GM18858 (cell line): ENCODE measurements at regions not wholly inside any gene's neighbourhood (a gene's known extent, or its start where the extent isn't known, plus 50 kb on each side); places are given as distances from the start of the nearest gene placed in this dataset.
"Not testable (repeated sequence)": the region's sequence is repeated elsewhere in the genome, so short reads cannot be mapped to it uniquely, and the experiment has no call there.

Experiments
- ATAC-seq: cut with Tn5 transposase; IDR thresholded peaks from one replicate; pipeline ENCODE4 v1.9.1; 2021; ENCODE audit not compliant: unreplicated experiment

DNA sequence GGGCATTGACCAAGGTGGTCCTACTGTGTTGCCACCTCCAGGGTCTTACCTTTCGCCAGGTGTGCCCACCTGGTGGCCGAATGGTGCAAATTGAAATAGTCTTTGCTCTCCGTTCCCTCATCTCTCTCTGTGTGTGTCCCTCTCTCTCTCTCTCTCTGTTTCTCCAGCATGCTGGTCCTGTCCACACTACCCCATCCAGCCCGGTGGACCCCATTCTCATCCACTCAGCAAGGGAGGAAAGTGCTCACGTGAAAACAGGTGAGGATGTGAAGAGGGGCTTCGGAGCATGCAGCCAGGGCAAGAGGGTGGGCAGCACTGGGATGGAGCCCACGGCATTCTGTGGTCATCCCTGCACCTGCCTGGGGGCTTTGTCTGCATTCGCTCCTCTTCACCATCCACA, 150.1 kb downstream of the CRLF2 start:
- no peak for ATAC-seq

DNA sequence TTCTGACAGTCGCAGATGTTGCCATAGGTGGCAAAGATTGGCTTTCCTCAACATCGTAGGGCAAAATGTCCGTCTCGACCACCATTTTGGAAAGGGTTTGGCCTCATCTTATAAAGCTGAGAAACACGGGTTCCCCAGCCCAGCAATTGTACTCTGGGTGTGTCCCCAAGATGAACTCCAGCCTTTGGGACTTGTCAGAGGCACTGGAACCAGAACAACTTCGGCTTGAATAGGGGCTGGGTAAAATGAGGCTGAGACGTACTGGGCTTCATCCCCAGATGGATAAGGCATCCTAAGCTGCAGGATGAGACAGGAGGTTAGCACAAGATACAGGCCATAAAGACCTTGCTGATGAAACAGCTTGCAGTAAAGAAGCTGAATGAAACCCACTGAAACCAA, 151.9 kb downstream of the CRLF2 start:
- no peak for ATAC-seq

DNA sequence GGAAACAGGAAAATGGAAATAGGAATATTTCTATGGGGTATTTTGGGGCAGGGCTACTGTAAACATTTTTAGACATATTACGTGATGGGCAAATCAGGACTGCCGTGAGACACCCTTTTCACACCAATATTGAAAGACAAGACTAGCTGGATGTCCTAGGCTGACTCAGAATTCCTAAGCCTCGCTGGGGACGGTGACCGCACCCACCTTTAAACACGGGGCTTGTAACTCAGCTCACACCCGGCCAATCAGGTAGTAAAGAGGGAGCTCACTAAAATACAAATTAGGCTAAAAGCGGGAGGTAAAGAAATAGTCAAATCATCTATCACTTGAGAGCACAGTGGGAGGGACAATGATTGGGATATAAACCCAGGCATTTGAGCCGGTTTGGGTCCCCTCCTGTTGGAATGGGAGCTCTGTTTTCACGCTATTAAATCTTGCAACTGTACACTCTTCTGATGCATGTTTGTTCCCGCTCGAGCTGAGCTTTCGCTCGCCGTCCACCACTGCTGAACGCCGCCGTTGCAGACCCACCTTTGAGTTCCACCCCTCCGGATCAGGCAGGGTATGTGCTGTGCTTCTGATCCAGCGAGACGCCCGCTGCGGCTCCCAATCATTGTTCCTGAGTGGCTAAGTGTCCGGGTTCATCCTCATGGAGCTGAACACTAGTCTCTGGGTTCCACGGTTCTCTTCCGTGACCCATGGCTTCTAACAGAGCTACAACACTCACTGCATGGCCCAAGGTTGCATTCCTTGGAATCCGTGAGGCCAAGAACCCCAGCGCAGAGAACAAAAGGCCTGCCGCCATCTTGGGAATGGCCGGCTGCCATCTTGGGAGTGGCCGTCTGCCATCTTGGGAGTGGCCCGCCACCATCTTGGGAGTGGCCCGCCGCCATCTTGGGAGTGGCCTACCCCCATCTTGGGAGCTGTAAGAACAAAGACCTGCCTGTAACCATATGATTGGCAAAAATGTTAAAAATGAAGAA, 152.6 kb downstream of the CRLF2 start:
- no peak for ATAC-seq

DNA sequence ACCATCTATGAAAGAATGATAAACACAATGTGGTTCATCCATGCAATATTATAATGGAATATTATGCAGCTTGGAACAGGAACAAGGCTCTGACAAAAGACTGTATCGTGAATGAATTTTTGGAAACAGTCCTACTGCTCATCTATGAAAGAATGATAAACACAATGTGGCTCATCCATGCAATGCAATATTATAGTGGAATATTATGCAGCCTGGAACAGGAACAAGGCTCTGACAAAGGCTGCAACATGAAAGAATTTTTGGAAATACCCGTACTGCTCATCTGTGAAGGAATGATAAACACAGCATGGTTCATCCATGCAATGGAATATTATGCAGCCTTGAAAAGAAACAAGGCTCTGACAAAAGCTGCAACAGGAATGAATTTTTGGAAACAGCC, 158.8 kb downstream of the CRLF2 start:
- not testable (repeated sequence) for ATAC-seq

DNA sequence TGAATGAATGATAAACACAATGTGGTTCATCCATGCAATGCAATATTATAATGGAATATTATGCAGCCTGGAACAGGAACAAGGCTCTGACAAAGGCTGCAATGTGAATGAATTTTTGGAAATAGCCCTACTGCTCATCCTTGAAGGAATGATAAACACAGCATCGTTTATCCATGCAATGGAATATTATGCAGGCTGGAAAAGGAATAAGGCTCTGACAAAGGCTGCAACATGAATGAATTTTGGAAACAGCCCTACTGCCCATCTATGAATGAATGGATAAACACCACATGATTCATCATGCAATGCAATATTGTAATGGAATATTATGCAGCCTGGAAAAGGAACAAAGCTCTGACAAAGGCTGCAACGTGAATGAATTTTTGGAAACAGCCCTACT, 159.4 kb downstream of the CRLF2 start:
- ATAC-seq, result no peak

DNA sequence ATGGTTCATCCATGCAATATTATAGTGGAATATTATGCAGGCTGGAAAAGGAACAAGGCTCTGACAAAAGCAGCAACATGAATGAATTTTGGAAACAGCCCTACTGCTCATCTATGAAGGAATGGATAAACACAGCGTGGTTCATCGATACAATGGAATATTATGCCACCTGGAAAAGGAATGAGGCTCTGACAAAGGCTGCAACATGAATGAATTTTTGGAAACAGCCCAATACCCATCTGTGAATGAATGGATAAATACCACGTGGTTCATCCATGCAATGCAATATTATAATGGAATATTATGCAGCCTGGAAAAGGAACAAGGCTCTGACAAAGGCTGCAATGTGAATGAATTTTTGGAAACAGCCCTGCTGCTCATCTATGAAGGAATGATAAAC, 160.4 kb downstream of the CRLF2 start:
- no peak for ATAC-seq

DNA sequence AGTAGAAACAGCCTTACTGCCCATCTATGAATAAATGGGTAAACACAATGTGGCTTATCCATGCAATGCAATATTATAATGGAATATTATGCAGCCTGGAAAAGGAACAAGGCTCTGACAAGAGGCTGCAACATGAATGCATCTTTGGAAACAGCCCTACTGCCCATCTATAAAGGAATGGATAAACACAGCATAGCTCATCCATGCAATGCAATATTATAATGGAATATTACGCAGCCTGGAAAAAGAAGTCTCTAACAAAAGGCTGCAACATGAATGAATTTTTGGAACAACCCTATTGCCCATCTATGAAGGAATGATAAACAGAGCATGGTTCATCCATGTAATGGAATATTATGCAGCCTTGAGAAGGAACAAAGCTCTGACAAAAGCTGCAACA, 161.0 kb downstream of the CRLF2 start:
- ATAC-seq, result no peak

DNA sequence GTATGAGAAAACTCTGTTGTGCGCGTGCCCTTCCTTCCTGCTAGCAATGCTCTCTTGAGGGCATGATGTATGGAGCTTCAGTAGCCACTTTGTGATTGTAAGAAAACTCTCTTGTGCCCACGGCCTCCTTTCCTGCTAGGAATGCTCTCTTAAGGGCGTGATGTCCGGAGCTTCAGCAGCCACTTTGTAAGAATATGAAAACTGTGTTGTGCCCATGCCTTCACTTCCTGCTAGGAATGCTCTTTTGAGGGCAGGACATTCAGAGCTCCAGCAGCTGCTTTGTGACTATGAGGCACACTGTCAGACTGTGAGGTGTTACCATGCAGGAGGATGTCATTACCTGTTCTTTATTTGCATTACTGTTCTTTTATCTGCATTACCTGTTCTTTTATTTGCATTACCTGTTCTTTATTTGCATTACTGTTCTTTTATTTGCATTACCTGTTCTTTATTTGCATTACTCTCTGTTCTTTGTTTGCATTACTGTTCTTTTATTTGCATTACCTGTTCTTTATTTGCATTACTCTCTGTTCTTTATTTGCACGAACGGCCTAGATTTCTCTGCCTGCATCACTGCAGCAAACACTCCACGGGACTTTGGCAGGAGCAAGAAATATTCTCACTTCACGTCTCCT, 166.7 kb downstream of the CRLF2 start:
- ATAC-seq, result no peak

DNA sequence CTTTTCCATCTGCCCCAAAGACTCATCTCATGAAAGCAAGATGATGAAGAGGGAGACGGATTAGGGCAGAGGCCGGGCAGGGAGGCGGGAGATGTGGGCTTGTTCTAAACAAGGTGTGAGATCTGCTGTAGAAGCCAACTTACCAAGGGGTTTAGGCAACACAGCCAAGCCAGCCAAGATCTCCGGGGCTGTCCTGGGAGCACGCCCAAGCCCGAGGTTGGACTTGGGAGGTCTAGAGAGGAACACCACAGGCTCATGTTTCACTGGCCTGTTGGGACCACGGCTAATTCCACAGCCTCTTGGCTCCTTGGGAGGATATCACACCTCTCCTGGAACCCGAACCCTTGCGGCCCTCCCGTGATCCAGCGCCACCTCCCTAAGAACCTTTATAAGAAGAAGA, 171.4 kb downstream of the CRLF2 start:
- ATAC-seq, result no peak

DNA sequence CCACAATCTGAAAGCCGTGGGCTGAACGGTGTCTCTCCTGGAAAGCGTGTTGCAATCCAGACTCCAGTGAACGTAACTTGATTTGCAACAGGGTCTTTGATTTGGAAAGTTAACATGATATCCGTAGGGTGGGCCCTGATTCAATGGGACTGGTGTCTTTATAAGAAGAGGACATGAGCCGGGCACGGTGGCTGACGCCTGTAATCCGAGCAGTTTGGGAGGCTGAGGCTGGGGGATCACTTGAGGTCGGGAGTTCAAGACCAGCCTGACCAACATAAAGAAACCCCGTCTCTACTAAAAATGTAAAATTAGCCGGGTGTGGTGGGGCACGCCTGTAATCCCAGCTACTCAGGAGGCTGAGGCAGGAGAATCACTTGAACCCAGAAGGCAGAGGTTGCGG, 176.5 kb downstream of the CRLF2 start:
- not testable (repeated sequence) for ATAC-seq

DNA sequence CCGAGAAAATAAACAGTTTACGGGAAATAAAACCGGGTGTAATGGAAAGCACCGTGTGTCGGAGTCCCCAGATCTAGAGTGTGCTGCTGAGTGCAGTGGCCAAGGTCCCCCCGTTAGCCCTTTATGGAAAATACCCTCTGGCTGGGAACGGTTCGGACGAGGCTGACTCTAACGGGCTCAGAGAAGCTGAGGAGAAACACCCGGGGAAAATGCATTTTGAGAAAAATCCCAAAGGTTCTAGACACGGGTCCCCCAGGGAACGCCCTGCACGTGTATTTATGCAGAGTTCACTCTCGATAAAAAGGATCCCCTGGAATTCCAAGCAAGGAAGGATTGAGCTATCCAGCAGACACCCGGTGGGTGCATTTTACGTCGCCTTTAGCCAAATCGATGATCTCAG, 177.2 kb downstream of the CRLF2 start:
- ATAC-seq, result no peak

DNA sequence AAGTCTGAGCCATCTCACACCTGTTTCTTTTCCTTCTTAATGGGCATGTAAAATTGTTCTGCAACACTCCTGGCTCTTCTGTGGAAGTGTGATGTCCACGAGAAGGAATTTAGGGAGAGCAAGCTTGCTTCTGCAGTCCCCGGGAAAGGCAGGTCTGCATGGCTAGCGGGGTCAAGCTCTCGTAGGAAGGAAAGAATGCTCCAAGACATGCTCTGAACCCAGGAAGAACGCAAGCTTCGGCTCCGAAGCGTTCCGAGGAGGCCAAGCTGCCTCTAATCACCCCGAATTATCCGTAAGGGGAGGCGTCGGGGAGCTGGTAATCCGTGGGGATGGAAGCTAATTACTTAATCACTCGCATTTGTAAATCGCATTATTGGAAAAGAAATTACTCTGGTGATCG, 177.7 kb downstream of the CRLF2 start:
- no peak for ATAC-seq

DNA sequence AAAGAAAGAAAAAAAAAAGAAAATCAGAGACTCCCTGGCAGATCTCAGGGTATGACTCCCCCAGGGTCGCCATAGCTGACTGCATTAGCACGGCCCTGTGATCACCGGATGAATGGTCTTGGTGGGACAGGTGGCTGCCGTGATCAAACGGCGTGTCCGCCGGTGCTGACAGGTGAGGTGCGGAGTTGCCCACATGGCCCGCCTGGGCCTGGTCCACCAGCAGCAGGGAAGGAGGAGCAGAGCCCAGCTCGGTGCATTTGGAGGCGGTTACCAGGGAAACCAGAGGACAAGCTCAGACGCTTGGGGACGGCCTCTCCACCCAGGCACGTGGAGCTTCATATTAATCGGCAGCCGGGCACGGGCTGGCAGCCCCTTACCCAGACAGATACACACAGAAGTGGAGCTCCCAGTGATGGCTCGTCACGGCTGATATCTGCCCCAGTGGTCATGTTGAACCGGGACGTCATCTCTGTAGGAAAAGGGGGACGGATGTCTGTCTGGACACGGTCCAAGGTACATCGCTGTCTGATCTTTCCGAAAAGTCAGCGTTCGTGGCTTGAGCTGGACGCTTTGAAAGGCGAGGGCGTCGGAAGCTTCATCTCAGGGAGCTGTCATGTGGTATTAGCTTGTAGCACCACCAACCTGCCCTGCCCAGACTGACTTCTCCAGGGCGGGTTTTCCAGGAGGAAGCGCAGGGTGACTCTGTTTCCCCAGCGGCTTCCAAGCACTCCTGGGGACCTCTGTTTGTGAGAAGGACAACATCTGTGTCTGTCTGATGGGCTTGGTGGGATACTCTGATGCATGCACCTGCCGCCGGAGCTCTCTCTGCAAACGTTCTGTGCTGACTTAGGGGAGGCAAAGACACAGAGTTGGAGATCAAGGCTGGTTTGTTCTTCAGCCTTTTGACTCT, 180.7 kb downstream of the CRLF2 start:
- ATAC-seq, result no peak

DNA sequence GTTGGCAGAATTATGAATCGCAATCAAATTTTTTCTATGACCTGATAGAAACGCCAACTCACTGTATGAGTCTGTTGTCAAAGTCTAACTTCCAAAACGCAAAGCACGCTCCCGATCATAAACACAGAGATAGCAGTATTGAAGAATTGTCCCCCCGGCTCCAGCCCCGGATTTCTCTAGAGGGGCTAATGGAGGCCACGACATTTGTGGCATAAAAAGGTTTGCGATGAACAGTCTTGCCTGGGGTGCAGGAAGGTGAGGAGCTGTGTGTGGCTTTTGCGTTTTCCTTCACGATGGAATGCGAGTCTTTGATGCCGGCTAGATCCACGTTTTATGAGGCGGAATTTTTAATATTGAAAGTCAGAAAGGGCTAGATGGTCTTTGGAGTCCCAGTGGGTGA, 183.0 kb downstream of the CRLF2 start:
- ATAC-seq, result no peak

DNA sequence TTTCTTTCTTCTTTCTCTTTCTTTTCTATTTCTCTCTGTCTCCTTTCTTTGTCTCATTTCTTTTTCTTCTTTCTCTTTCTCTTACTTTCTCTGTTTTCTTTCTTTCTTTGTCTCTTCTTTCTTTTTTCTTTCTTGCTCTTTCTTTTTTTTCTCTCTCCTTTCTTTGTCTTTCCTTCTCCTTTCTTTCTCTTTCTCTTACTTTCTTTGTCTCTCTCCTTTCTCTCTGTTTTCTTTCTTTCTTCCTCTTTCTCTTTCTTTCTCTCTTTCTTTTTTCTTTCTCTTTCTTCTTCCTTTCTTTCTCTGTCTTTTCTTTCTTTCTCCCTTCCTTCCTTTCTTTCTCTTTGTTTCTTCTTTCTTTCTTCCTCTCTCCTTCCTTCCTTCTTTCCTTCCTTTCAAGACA, 184.8 kb downstream of the CRLF2 start:
- ATAC-seq, result no peak

DNA sequence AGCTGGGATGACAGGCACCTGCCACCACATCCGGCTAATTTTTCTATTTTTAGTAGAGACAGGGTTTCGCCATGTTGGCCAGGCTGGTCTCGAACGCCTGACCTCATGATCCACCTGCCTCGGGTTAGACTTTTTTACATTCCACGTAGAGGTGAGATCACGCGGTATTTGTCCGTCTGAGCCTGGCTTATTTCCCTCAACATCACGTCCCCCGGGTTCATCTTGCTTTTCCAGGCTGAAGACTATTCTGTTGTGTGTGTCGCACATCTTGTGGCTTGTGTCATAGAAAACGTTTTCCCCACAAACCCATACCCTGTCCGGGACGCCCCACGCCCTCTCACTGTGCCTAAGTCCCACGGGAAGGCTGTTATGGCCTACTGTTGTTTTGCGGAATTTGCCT, 185.3 kb downstream of the CRLF2 start:
- no peak for ATAC-seq

DNA sequence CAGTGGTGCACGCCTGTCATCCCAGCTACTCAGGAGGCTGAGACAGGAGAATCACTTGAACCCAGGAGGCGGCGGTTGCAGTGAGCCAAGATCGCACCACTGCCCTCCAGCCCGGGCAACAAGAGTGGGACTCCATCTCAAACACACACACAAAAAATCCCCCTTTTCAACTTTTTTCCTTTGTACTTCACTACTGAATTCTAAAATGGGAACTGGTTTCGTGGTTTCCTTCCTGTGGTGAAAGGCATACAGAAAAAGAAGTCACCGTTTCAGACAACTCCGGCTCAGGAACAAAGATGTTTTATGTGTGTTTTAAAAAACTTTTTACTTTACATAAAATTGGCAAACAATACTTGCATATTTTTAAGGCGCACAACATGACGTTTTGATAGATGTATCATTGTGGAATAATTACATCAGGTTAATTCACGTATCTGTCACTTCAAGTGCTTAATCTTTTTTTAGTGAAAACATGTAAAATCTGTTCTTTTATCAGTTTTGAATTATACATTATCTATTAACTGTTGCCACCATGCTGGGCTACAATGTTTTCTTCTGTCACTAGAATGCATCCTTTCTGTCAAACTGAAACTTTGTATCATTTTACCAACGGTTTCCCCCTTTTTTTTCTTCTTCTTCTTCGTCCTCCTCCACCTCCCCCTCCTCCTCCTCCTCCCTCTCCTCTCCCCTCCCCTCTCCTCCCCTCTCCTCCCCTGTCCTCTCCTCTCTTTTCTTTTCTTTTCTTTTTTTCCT, 186.0 kb downstream of the CRLF2 start:
- no peak for ATAC-seq

DNA sequence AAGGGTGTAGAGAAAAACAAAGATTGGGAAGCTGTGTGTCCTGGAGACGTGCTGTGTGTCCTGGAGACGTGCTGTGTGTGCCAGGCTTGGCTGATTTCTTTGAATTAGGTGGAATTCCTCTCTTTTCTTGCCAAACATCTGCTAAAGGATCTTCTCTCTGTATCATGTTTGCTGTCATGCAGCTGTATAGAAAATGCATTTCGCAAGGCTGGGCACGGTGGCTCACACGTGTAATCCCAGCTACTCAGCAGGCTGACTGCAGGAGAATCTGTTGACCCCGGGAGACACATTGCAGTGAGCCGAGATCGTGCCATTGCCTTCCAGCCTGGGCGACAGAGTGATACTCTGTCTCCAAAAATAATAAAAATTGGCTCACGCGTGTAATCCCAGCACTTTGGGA, 187.0 kb downstream of the CRLF2 start:
- ATAC-seq, result no peak

DNA sequence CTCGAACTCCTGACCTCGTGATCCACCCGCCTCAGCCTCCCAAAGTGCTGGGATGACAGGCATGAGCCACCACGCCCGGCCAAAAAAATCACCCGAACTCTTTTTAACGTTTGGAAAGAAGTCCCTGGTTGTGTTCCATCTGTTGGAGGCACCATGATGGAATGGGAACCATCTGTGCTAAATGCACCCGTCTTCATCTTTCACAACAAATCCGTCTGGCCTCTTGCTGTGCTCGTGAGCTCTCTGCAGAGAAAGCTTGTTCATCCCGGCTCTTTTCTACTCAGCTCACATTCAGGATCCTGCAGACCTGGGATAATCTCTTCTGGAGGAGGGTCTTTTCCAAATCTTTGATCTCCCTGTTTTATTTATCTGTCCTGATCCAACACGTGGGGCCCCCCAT, 188.8 kb downstream of the CRLF2 start:
- no peak for ATAC-seq

DNA sequence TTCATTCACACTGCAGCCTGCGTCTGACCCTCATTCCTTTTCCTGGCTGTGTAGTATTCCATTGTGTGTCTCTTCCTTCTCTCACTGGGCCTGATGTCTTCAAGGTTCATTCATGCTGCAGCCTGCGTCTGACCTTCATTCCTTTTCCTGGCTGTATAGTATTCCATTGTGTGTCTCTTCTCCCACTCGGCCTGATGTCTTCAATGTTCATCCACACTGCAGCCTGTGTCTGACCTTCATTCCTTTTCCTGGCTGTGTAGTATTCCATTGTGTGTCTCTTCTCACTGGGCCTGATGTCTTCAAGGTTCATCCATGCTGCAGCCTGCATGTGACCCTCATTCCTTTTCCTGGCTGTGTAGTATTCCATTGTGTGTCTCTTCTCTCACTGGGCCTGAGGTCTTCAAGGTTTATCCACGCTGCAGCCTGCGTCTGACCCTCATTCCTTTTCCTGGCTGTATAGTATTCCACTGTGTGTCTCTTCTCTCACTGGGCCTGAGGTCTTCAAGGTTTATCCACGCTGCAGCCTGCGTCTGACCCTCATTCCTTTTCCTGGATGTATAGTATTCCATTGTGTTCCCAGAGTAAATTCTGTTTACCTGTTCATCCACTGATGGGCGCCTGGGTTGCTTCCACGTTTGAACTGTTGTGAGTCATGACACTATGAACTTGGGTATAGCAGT, 191.0 kb downstream of the CRLF2 start:
- ATAC-seq, result not testable (repeated sequence)
